ENCODE measurements at regions not wholly inside any gene's neighbourhood (a gene's known extent, or its start where the extent isn't known, plus 50 kb on each side); places are given as distances from the start of the nearest gene placed in this dataset.

DNA sequence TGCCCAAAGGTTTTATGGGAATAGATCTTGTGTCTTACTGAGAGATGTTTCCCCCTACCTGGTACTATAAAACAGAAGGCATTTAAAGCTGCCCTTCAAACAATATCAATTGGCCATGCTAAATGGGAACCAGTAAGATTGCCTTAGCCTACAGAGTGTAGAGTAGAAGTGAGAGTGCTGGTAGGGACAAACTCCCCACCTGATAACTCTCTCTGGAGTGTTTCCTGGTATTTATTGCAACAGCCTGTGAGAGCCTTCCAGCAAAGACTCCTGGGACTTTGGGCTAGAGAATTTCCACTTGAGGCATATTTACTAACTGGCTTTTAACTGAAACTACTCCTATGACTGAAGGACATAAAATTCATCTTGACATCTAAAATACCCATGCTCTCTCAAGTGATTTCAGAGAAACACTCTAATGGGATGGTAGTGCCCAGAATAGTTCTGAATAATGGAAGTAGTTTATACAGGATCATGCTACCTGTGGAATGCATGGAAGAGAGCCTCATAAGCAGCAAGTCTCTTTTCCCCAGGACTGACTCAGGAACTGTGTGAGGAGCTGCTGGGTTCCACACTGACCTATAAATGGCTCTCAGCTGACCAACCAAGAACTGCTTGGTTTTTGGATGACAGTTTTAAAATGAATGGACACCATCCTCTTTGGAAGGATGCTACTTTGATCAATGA lies 132.7 kb upstream of the SLITRK5 start:
- CTCF ChIA-PET, result no interaction called here
- Mint-ChIP-seq H3K4me3 (no peak overlapping the region), H3K27me3 (ENCODE audit: low read depth) (no peaks in the 10 kb centered on the region), H3K4me1 (no peaks in the 10 kb centered on the region), H3K36me3 (peaks cover under 1% of the 10 kb centered on the region; the same call in 1 of the 2 replicates), H3K9me3 (peaks cover 3% of the 10 kb centered on the region), H3K27ac (no peak overlapping the region)
- POLR2A ChIA-PET, result no interaction called here
- DNase-seq (ENCODE audit: low spot score), result no peak
- ATAC-seq, result no peak
- TF ChIP-seq, protein P1, sequence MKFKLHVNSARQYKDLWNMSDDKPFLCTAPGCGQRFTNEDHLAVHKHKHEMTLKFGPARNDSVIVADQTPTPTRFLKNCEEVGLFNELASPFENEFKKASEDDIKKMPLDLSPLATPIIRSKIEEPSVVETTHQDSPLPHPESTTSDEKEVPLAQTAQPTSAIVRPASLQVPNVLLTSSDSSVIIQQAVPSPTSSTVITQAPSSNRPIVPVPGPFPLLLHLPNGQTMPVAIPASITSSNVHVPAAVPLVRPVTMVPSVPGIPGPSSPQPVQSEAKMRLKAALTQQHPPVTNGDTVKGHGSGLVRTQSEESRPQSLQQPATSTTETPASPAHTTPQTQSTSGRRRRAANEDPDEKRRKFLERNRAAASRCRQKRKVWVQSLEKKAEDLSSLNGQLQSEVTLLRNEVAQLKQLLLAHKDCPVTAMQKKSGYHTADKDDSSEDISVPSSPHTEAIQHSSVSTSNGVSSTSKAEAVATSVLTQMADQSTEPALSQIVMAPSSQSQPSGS (CRISPR knock-in tag; IDR thresholded peaks at IDR 0.05; ENCODE audit: borderline replicate concordance, low read depth), result no peak
- TF ChIP-seq ZNF232 (CRISPR knock-in tag; IDR thresholded peaks at IDR 0.05), result no peak
- TF ChIP-seq, protein P2, sequence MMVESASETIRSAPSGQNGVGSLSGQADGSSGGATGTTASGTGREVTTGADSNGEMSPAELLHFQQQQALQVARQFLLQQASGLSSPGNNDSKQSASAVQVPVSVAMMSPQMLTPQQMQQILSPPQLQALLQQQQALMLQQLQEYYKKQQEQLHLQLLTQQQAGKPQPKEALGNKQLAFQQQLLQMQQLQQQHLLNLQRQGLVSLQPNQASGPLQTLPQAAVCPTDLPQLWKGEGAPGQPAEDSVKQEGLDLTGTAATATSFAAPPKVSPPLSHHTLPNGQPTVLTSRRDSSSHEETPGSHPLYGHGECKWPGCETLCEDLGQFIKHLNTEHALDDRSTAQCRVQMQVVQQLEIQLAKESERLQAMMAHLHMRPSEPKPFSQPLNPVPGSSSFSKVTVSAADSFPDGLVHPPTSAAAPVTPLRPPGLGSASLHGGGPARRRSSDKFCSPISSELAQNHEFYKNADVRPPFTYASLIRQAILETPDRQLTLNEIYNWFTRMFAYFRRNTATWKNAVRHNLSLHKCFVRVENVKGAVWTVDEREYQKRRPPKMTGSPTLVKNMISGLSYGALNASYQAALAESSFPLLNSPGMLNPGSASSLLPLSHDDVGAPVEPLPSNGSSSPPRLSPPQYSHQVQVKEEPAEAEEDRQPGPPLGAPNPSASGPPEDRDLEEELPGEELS (CRISPR knock-in tag; IDR thresholded peaks at IDR 0.05), result no peak
- TF ChIP-seq, protein P3, sequence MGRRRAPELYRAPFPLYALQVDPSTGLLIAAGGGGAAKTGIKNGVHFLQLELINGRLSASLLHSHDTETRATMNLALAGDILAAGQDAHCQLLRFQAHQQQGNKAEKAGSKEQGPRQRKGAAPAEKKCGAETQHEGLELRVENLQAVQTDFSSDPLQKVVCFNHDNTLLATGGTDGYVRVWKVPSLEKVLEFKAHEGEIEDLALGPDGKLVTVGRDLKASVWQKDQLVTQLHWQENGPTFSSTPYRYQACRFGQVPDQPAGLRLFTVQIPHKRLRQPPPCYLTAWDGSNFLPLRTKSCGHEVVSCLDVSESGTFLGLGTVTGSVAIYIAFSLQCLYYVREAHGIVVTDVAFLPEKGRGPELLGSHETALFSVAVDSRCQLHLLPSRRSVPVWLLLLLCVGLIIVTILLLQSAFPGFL (CRISPR knock-in tag; IDR thresholded peaks at IDR 0.05; ENCODE audit: borderline replicate concordance), result no peak
- TF ChIP-seq ETV6 (CRISPR knock-in tag; IDR thresholded peaks at IDR 0.05), result no peak
- TF ChIP-seq, protein P4, sequence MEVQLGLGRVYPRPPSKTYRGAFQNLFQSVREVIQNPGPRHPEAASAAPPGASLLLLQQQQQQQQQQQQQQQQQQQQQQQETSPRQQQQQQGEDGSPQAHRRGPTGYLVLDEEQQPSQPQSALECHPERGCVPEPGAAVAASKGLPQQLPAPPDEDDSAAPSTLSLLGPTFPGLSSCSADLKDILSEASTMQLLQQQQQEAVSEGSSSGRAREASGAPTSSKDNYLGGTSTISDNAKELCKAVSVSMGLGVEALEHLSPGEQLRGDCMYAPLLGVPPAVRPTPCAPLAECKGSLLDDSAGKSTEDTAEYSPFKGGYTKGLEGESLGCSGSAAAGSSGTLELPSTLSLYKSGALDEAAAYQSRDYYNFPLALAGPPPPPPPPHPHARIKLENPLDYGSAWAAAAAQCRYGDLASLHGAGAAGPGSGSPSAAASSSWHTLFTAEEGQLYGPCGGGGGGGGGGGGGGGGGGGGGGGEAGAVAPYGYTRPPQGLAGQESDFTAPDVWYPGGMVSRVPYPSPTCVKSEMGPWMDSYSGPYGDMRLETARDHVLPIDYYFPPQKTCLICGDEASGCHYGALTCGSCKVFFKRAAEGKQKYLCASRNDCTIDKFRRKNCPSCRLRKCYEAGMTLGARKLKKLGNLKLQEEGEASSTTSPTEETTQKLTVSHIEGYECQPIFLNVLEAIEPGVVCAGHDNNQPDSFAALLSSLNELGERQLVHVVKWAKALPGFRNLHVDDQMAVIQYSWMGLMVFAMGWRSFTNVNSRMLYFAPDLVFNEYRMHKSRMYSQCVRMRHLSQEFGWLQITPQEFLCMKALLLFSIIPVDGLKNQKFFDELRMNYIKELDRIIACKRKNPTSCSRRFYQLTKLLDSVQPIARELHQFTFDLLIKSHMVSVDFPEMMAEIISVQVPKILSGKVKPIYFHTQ (CRISPR knock-in tag; IDR thresholded peaks at IDR 0.05), result no peak
- no peak for TF ChIP-seq SOX15 (CRISPR knock-in tag; IDR thresholded peaks at IDR 0.05)
- TF ChIP-seq MXD4 (CRISPR knock-in tag; IDR thresholded peaks at IDR 0.05; ENCODE audit: borderline replicate concordance), result no peak
- TF ChIP-seq, protein P5, sequence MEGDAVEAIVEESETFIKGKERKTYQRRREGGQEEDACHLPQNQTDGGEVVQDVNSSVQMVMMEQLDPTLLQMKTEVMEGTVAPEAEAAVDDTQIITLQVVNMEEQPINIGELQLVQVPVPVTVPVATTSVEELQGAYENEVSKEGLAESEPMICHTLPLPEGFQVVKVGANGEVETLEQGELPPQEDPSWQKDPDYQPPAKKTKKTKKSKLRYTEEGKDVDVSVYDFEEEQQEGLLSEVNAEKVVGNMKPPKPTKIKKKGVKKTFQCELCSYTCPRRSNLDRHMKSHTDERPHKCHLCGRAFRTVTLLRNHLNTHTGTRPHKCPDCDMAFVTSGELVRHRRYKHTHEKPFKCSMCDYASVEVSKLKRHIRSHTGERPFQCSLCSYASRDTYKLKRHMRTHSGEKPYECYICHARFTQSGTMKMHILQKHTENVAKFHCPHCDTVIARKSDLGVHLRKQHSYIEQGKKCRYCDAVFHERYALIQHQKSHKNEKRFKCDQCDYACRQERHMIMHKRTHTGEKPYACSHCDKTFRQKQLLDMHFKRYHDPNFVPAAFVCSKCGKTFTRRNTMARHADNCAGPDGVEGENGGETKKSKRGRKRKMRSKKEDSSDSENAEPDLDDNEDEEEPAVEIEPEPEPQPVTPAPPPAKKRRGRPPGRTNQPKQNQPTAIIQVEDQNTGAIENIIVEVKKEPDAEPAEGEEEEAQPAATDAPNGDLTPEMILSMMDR (IDR thresholded peaks at IDR 0.05), result no peak
- no peak for TF ChIP-seq TP53 (CRISPR knock-in tag; IDR thresholded peaks at IDR 0.05)
- TF ChIP-seq, protein P6, sequence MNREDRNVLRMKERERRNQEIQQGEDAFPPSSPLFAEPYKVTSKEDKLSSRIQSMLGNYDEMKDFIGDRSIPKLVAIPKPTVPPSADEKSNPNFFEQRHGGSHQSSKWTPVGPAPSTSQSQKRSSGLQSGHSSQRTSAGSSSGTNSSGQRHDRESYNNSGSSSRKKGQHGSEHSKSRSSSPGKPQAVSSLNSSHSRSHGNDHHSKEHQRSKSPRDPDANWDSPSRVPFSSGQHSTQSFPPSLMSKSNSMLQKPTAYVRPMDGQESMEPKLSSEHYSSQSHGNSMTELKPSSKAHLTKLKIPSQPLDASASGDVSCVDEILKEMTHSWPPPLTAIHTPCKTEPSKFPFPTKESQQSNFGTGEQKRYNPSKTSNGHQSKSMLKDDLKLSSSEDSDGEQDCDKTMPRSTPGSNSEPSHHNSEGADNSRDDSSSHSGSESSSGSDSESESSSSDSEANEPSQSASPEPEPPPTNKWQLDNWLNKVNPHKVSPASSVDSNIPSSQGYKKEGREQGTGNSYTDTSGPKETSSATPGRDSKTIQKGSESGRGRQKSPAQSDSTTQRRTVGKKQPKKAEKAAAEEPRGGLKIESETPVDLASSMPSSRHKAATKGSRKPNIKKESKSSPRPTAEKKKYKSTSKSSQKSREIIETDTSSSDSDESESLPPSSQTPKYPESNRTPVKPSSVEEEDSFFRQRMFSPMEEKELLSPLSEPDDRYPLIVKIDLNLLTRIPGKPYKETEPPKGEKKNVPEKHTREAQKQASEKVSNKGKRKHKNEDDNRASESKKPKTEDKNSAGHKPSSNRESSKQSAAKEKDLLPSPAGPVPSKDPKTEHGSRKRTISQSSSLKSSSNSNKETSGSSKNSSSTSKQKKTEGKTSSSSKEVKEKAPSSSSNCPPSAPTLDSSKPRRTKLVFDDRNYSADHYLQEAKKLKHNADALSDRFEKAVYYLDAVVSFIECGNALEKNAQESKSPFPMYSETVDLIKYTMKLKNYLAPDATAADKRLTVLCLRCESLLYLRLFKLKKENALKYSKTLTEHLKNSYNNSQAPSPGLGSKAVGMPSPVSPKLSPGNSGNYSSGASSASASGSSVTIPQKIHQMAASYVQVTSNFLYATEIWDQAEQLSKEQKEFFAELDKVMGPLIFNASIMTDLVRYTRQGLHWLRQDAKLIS (CRISPR knock-in tag; IDR thresholded peaks at IDR 0.05; ENCODE audit: borderline replicate concordance), result no peak
- TF ChIP-seq CREB1 (CRISPR knock-in tag; IDR thresholded peaks at IDR 0.05), result no peak
- no peak for TF ChIP-seq IRF2 (CRISPR knock-in tag; IDR thresholded peaks at IDR 0.05; ENCODE audit: borderline replicate concordance, low read depth)
- no peak for TF ChIP-seq OVOL2 (CRISPR knock-in tag; IDR thresholded peaks at IDR 0.05; ENCODE audit: borderline replicate concordance)
- no peak for TF ChIP-seq ZBTB21 (CRISPR knock-in tag; IDR thresholded peaks at IDR 0.05; ENCODE audit: borderline replicate concordance)
- TF ChIP-seq PRRX2 (CRISPR knock-in tag; IDR thresholded peaks at IDR 0.05), result no peak
- TF ChIP-seq, protein P7, sequence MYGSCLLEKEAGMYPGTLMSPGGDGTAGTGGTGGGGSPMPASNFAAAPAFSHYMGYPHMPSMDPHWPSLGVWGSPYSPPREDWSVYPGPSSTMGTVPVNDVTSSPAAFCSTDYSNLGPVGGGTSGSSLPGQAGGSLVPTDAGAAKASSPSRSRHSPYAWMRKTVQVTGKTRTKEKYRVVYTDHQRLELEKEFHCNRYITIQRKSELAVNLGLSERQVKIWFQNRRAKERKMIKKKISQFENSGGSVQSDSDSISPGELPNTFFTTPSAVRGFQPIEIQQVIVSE (CRISPR knock-in tag; IDR thresholded peaks at IDR 0.05; ENCODE audit: borderline replicate concordance), result no peak
- TF ChIP-seq, protein P8, sequence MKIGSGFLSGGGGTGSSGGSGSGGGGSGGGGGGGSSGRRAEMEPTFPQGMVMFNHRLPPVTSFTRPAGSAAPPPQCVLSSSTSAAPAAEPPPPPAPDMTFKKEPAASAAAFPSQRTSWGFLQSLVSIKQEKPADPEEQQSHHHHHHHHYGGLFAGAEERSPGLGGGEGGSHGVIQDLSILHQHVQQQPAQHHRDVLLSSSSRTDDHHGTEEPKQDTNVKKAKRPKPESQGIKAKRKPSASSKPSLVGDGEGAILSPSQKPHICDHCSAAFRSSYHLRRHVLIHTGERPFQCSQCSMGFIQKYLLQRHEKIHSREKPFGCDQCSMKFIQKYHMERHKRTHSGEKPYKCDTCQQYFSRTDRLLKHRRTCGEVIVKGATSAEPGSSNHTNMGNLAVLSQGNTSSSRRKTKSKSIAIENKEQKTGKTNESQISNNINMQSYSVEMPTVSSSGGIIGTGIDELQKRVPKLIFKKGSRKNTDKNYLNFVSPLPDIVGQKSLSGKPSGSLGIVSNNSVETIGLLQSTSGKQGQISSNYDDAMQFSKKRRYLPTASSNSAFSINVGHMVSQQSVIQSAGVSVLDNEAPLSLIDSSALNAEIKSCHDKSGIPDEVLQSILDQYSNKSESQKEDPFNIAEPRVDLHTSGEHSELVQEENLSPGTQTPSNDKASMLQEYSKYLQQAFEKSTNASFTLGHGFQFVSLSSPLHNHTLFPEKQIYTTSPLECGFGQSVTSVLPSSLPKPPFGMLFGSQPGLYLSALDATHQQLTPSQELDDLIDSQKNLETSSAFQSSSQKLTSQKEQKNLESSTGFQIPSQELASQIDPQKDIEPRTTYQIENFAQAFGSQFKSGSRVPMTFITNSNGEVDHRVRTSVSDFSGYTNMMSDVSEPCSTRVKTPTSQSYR (CRISPR knock-in tag; IDR thresholded peaks at IDR 0.05), result no peak

All from WTC11 (cell line).